Endothelial cell (in vitro differentiated cells): ENCODE measurements at regions not wholly inside any gene's neighbourhood (a gene's known extent, or its start where the extent isn't known, plus 50 kb on each side); places are given as distances from the start of the nearest gene placed in this dataset.

Experiments
- DNase-seq: peaks from one replicate; pipeline ENCODE4 v3.0.0; 2021; ENCODE audit warnings: low spot score
- H3K27ac Mint-ChIP-seq: one replicate; pipeline ENCODE4 v1.8.0; 2021; ENCODE audit warnings: mixed read lengths, inconsistent platforms; ENCODE audit not compliant: unreplicated experiment
- H3K27me3 Mint-ChIP-seq: one replicate; pipeline ENCODE4 v1.8.0; 2021; ENCODE audit warnings: mild to moderate bottlenecking, moderate library complexity, mixed read lengths, inconsistent platforms; ENCODE audit not compliant: unreplicated experiment
- H3K36me3 Mint-ChIP-seq: one replicate; pipeline ENCODE4 v1.8.0; 2021; ENCODE audit warnings: mild to moderate bottlenecking, low read depth, mixed read lengths, inconsistent platforms; ENCODE audit not compliant: unreplicated experiment
- H3K4me1 Mint-ChIP-seq: one replicate; pipeline ENCODE4 v1.8.0; 2021; ENCODE audit warnings: mild to moderate bottlenecking, mixed read lengths, inconsistent platforms; ENCODE audit not compliant: unreplicated experiment
- H3K4me3 Mint-ChIP-seq: one replicate; pipeline ENCODE4 v1.8.0; 2021; ENCODE audit warnings: mild to moderate bottlenecking, mixed read lengths, inconsistent platforms; ENCODE audit not compliant: unreplicated experiment
- H3K9me3 Mint-ChIP-seq: one replicate; pipeline ENCODE4 v1.8.0; 2021; ENCODE audit warnings: mixed read lengths, inconsistent platforms; ENCODE audit not compliant: unreplicated experiment
- CTCF ChIP-seq: fragments of 200-600 bp; sonication (generic); IDR thresholded peaks from one replicate; pipeline ENCODE4 v1.5.0; 2021; ENCODE audit warnings: antibody characterized with exemption; ENCODE audit not compliant: unreplicated experiment

- Mint-ChIP-seq H3K4me3 (no peak overlapping the region), H3K36me3 (no peaks in the 10 kb centered on the region), H3K9me3 (no peaks in the 10 kb centered on the region), H3K27ac (no peak overlapping the region), H3K27me3 (peaks cover 12% of the 10 kb centered on the region), H3K4me1 (peaks cover 1% of the 10 kb centered on the region)
- no peak for DNase-seq
- TF ChIP-seq CTCF = no peak
Observed at GRCh38 chr1:53402891-53403655, 56.1 kb upstream of the DMRTB1 start.

GRCh38 chr1:53405737-53406136 lies 53.5 kb upstream of the DMRTB1 start:
- Mint-ChIP-seq H3K36me3 (no peaks in the 10 kb centered on the region), H3K9me3 (no peaks in the 10 kb centered on the region), H3K4me1 (peaks cover 6% of the 10 kb centered on the region), H3K27ac (no peak overlapping the region), H3K27me3 (peaks cover 12% of the 10 kb centered on the region), H3K4me3 (no peak overlapping the region)
- no peak for TF ChIP-seq CTCF
- DNase-seq = no peak

- no peaks in the 10 kb centered on the region for H3K36me3 Mint-ChIP-seq
- no peaks in the 10 kb centered on the region for H3K9me3 Mint-ChIP-seq
- H3K4me1 Mint-ChIP-seq = peaks cover 6% of the 10 kb centered on the region
- H3K27ac Mint-ChIP-seq = no peak overlapping the region
- no peak for DNase-seq
- no peak overlapping the region for H3K4me3 Mint-ChIP-seq
- peaks cover 12% of the 10 kb centered on the region for H3K27me3 Mint-ChIP-seq
- no peak for TF ChIP-seq CTCF
Observed at GRCh38 chr1:53406551-53407235, 52.5 kb upstream of the DMRTB1 start.

GRCh38 chr1:53408013-53408754 lies 51.0 kb upstream of the DMRTB1 start:
- DNase-seq = no peak
- H3K27me3 Mint-ChIP-seq = peaks cover 10% of the 10 kb centered on the region
- H3K27ac Mint-ChIP-seq = no peak overlapping the region
- no peaks in the 10 kb centered on the region for H3K36me3 Mint-ChIP-seq
- H3K4me1 Mint-ChIP-seq = peaks cover 6% of the 10 kb centered on the region
- no peak overlapping the region for H3K4me3 Mint-ChIP-seq
- no peak for TF ChIP-seq CTCF
- no peaks in the 10 kb centered on the region for H3K9me3 Mint-ChIP-seq
